GM12874 (cell line): ENCODE measurements at regions not wholly inside any gene's neighbourhood (a gene's known extent, or its start where the extent isn't known, plus 50 kb on each side); places are given as distances from the start of the nearest gene placed in this dataset.

ENCODE experiments used
- CTCF ChIP-seq: IDR thresholded peaks from 2 replicates; pipeline ENCODE4 v1.5.1; 2011; ENCODE audit warnings: low read depth, mild to moderate bottlenecking, control low read depth, low read length, moderate library complexity; ENCODE audit not compliant: insufficient read depth

- no peak for TF ChIP-seq CTCF
Measured at GRCh38 chr3:177830411-177830849, 633.1 kb upstream of the TBL1XR1 start.

GRCh38 chr3:177831361-177831760 is 634.1 kb upstream of the TBL1XR1 start:
- TF ChIP-seq CTCF, result no peak

GRCh38 chr3:177832880-177833279 is 635.6 kb upstream of the TBL1XR1 start:
- TF ChIP-seq CTCF, result no peak

GRCh38 chr3:177833332-177833731 is 636.0 kb upstream of the TBL1XR1 start:
- no peak for TF ChIP-seq CTCF

- TF ChIP-seq CTCF, result no peak
Measured at GRCh38 chr3:177835008-177835407, 637.7 kb upstream of the TBL1XR1 start.

- no peak for TF ChIP-seq CTCF
Measured at GRCh38 chr3:177835917-177836316, 638.6 kb upstream of the TBL1XR1 start.

- TF ChIP-seq CTCF, result no peak
Measured at GRCh38 chr3:177836671-177837070, 639.4 kb upstream of the TBL1XR1 start.

GRCh38 chr3:177837951-177838655 is 640.8 kb upstream of the TBL1XR1 start:
- TF ChIP-seq CTCF, result no peak
